ENCODE measurements at regions not wholly inside any gene's neighbourhood (a gene's known extent, or its start where the extent isn't known, plus 50 kb on each side); places are given as distances from the start of the nearest gene placed in this dataset.

DNA sequence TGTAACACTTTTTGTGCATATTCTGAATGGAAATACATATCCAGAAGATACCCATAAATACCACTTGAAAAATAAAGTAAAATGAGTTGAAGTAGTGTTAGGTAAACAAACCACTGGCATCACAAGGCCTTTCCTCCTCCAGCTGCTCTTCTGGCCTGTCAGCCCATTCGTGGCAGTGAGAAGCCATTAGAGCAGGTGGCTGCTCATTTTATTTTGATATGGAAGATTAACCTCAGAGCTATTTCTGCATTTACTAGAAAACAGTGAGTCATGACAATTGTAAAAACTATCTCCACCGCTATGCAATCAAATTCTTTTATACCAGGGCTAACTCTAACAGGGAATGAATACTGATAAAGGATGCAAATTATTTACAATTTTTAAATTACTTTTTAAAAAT is 2898.1 kb downstream of the PCDH9 start:
- Histone ChIP-seq H4K20me1 (ENCODE audit: insufficient read depth, poor library complexity, severe bottlenecking) (no peaks in the 10 kb centered on the region), H3K36me3 (replicated peaks; ENCODE audit: insufficient read depth, low read depth) (no peaks in the 10 kb centered on the region), H3K4me2 (no peak overlapping the region), H3K4me3 (no peak overlapping the region), H3K79me2 (no peaks in the 10 kb centered on the region), H3K9me2 (replicated peaks; ENCODE audit: insufficient read depth) (no peaks in the 10 kb centered on the region), H2AFZ (no peak overlapping the region), H3K27ac (no peak overlapping the region), H3K9me3 (ENCODE audit: low read depth) (no peaks in the 10 kb centered on the region), H3K27me3 (no peaks in the 10 kb centered on the region), H3K4me1 (ENCODE audit: insufficient read depth) (no peaks in the 10 kb centered on the region)
- DNase-seq (ENCODE audit: low spot score) = no peak
- 66% methylated on average over 2 of the region's 2 CpGs for WGBS (ENCODE audit: low lambda C conversion rate, missing lambda C conversion rate)
- TF ChIP-seq EZH2 (IDR thresholded peaks at IDR 0.05; ENCODE audit: borderline replicate concordance) (no peak), EZH2phosphoT487 (IDR thresholded peaks at IDR 0.05; ENCODE audit: low read depth, severe bottlenecking, unreplicated experiment) (no peak)
- TF ChIP-seq, protein P1, sequence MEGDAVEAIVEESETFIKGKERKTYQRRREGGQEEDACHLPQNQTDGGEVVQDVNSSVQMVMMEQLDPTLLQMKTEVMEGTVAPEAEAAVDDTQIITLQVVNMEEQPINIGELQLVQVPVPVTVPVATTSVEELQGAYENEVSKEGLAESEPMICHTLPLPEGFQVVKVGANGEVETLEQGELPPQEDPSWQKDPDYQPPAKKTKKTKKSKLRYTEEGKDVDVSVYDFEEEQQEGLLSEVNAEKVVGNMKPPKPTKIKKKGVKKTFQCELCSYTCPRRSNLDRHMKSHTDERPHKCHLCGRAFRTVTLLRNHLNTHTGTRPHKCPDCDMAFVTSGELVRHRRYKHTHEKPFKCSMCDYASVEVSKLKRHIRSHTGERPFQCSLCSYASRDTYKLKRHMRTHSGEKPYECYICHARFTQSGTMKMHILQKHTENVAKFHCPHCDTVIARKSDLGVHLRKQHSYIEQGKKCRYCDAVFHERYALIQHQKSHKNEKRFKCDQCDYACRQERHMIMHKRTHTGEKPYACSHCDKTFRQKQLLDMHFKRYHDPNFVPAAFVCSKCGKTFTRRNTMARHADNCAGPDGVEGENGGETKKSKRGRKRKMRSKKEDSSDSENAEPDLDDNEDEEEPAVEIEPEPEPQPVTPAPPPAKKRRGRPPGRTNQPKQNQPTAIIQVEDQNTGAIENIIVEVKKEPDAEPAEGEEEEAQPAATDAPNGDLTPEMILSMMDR (IDR thresholded peaks at IDR 0.05; ENCODE audit: poor library complexity) = no peak

DNA sequence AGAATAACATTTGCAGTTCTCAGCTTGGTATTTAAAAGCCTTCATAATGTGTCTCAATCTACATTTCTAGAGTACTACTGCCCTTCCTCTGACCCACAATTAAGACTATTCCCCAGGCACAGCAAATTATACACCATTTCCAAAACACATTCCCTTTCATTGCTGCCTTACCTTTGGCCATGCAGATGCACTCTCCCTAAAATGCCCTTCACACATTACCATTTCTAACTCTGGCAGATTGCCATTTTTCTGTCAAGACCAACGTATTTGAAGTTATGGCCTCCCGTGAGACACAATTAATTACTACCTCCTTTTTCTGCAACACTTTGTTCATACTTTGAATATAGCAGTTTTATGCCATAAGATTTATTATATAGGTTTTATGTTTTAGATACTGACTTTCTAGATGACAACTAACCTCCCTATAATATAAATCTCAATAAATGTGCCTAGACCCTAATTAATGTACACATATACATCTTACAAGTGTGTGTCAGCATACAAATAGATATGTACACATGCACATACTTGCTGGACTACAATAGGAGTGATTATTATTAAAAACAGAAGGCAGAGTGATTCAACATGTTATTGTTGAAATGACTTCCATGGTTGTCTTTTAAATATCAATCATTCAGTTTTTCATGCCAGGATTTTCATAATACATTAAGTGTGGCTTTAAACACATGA is 2902.5 kb downstream of the PCDH9 start:
- no peak overlapping the region for H3K4me3 ChIP-seq
- H2AFZ ChIP-seq = no peak overlapping the region
- H3K9me2 ChIP-seq (replicated peaks; ENCODE audit: insufficient read depth) = no peaks in the 10 kb centered on the region
- no peak for DNase-seq (ENCODE audit: low spot score)
- H4K20me1 ChIP-seq (ENCODE audit: insufficient read depth, poor library complexity, severe bottlenecking) = no peaks in the 10 kb centered on the region
- TF ChIP-seq, protein P1 (IDR thresholded peaks at IDR 0.05; ENCODE audit: poor library complexity) = no peak
- TF ChIP-seq EZH2phosphoT487 (IDR thresholded peaks at IDR 0.05; ENCODE audit: low read depth, severe bottlenecking, unreplicated experiment) (no peak), EZH2 (IDR thresholded peaks at IDR 0.05; ENCODE audit: borderline replicate concordance) (no peak)
- H3K4me1 ChIP-seq (ENCODE audit: insufficient read depth) = no peaks in the 10 kb centered on the region
- 73% methylated on average over 2 of the region's 2 CpGs for WGBS (ENCODE audit: low lambda C conversion rate, missing lambda C conversion rate)
- no peaks in the 10 kb centered on the region for H3K36me3 ChIP-seq (replicated peaks; ENCODE audit: insufficient read depth, low read depth)
- H3K9me3 ChIP-seq (ENCODE audit: low read depth) = no peaks in the 10 kb centered on the region
- no peak overlapping the region for H3K27ac ChIP-seq
- H3K27me3 ChIP-seq = no peaks in the 10 kb centered on the region
- no peak overlapping the region for H3K4me2 ChIP-seq
- no peaks in the 10 kb centered on the region for H3K79me2 ChIP-seq

DNA sequence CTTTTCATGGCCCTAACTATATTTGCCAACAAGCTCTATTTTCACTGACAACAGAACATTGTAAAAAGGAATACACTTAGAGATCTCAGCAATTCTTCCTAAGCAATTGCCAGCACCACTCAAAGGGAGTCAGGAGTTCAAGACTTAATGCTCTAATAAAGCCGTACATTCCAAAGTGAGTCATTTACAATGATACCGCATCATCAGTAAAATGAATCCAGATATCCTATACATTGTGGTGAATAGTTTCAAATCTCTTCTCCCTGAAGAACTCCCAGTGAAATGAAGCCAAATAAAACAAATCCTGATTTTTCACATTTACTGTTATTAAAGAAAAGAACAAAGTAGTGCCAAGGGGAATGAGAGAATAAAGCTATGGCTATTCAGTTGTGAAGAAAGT is 2898.7 kb upstream of the PCDH20 start:
- Histone ChIP-seq H3K9me3 (ENCODE audit: low read depth) (no peaks in the 10 kb centered on the region), H4K20me1 (ENCODE audit: insufficient read depth, poor library complexity, severe bottlenecking) (no peaks in the 10 kb centered on the region), H3K4me1 (ENCODE audit: insufficient read depth) (no peaks in the 10 kb centered on the region), H3K4me2 (no peak overlapping the region), H3K9me2 (replicated peaks; ENCODE audit: insufficient read depth) (no peaks in the 10 kb centered on the region), H3K4me3 (no peak overlapping the region), H3K36me3 (replicated peaks; ENCODE audit: insufficient read depth, low read depth) (no peaks in the 10 kb centered on the region), H3K27me3 (no peaks in the 10 kb centered on the region), H3K79me2 (no peaks in the 10 kb centered on the region), H3K27ac (no peak overlapping the region), H2AFZ (no peak overlapping the region)
- DNase-seq (ENCODE audit: low spot score) = no peak
- 59% methylated on average over 2 of the region's 2 CpGs for WGBS (ENCODE audit: low lambda C conversion rate, missing lambda C conversion rate)
- TF ChIP-seq EZH2phosphoT487 (IDR thresholded peaks at IDR 0.05; ENCODE audit: low read depth, severe bottlenecking, unreplicated experiment) (no peak), EZH2 (IDR thresholded peaks at IDR 0.05; ENCODE audit: borderline replicate concordance) (no peak)
- TF ChIP-seq, protein P1 (IDR thresholded peaks at IDR 0.05; ENCODE audit: poor library complexity) = no peak

Measured in hepatocyte (in vitro differentiated cells).